Esophagus muscularis mucosa (tissue), 4 donors: ENCODE measurements at regions not wholly inside any gene's neighbourhood (a gene's known extent, or its start where the extent isn't known, plus 50 kb on each side); places are given as distances from the start of the nearest gene placed in this dataset.

Experiments used
- DNase-seq: peaks from one replicate; pipeline ENCODE4 v3.0.0-alpha.2; 2017; ENCODE audit errors: extremely low spot score
- H3K27ac ChIP-seq, 4 donors: fragments of 200-600 bp; sonication (generic); replicated peaks in 1 of 4; 1 replicate in 3 of 4; 2 replicates in 1 of 4; pipeline ENCODE4 v1.5.1; 2016 to 2019; ENCODE audit warnings: mild to moderate bottlenecking in 1 of 4
- H3K27me3 ChIP-seq, 4 donors: fragments of 200-600 bp; sonication (generic); one replicate each; pipeline versions ENCODE4 v1.5.1 to v1.6.0; 2016 to 2019
- H3K36me3 ChIP-seq, 4 donors: fragments of 200-600 bp; sonication (generic); one replicate each; pipeline ENCODE4 v1.5.1; 2016 to 2019
- H3K4me1 ChIP-seq, 4 donors: fragments of 200-600 bp; sonication (generic); one replicate each; pipeline ENCODE4 v1.5.1; 2016 to 2019
- H3K4me3 ChIP-seq, 4 donors: fragments of 200-600 bp; sonication (generic); 1 replicate in 2 of 4; 2 replicates in 2 of 4; pipeline ENCODE4 v1.5.1; 2016 to 2019; ENCODE audit warnings: mild to moderate bottlenecking in 4 of 4, moderate library complexity in 1 of 4
- H3K9me3 ChIP-seq, 4 donors: fragments of 200-600 bp; sonication (generic); 1 replicate in 3 of 4; 2 replicates in 1 of 4; pipeline ENCODE4 v1.5.1; 2016 to 2019
- EP300 ChIP-seq: sonication (generic); formaldehyde crosslinking; IDR thresholded peaks from one replicate; pipeline ENCODE4 v1.6.1; 2017; ENCODE audit warnings: antibody characterized with exemption
- POLR2A ChIP-seq: fragments of 450-650 bp; IDR thresholded peaks from one replicate; pipeline ENCODE4 v1.6.1; 2017; ENCODE audit warnings: antibody characterized with exemption, moderate library complexity, mild to moderate bottlenecking, low read depth
- POLR2AphosphoS5 ChIP-seq, 2 donors: sonication (generic); formaldehyde crosslinking; IDR thresholded peaks; one replicate each; pipeline ENCODE4 v1.6.1; 2017; ENCODE audit warnings: antibody characterized with exemption in 2 of 2
- WGBS: methylation state at CpG from one replicate; pipeline ENCODE4 v1.1.5; 2018; 5-methylcytosine and 5-hydroxymethylcytosine counted together
- intact Hi-C: fragments of 100-400 bp; cut with DNase I; formaldehyde crosslinking; loops from one replicate; pipeline ENCODE4 v1.15.1; 2023
- TF ChIP-seq, protein P1 (sequence below), 3 experiments: fragments of 200-600 bp in 2 of 3; fragments of 450-650 bp in 1 of 3; sonication (generic) in 2 of 3; IDR thresholded peaks; one replicate each; pipeline ENCODE4 v1.5.1; 2017 to 2019; ENCODE audit warnings: antibody characterized with exemption in 3 of 3, mild to moderate bottlenecking in 2 of 3, moderate library complexity in 1 of 3

DNA sequence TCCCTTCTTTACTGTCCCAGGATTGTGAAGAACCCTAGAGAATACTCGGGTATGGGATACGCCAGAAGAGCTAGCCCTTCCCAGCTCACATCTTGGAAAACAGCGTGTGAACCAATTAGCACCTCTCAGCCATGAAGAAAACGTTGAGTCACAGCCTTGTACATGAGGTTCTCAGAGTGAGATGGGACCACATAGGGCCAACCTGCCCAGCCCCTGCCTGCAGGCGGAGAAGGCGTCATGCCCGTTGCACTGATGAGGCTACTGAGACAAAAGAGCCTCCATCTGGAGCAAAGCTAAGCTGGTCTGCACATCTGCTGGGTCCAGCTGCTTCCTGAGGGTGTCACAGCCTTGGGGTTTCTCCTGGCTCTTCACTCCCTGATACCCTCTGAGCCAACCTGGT, 92.2 kb downstream of the LBH start:
- TF ChIP-seq POLR2A (no peak), EP300 (no peak), POLR2AphosphoS5 (IDR thresholded peaks at IDR 0.05) (no peak)
- TF ChIP-seq, protein P1, sequence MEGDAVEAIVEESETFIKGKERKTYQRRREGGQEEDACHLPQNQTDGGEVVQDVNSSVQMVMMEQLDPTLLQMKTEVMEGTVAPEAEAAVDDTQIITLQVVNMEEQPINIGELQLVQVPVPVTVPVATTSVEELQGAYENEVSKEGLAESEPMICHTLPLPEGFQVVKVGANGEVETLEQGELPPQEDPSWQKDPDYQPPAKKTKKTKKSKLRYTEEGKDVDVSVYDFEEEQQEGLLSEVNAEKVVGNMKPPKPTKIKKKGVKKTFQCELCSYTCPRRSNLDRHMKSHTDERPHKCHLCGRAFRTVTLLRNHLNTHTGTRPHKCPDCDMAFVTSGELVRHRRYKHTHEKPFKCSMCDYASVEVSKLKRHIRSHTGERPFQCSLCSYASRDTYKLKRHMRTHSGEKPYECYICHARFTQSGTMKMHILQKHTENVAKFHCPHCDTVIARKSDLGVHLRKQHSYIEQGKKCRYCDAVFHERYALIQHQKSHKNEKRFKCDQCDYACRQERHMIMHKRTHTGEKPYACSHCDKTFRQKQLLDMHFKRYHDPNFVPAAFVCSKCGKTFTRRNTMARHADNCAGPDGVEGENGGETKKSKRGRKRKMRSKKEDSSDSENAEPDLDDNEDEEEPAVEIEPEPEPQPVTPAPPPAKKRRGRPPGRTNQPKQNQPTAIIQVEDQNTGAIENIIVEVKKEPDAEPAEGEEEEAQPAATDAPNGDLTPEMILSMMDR (IDR thresholded peaks at IDR 0.05): no peak
- WGBS: 92% methylated on average over 2 of the region's 7 CpGs

DNA sequence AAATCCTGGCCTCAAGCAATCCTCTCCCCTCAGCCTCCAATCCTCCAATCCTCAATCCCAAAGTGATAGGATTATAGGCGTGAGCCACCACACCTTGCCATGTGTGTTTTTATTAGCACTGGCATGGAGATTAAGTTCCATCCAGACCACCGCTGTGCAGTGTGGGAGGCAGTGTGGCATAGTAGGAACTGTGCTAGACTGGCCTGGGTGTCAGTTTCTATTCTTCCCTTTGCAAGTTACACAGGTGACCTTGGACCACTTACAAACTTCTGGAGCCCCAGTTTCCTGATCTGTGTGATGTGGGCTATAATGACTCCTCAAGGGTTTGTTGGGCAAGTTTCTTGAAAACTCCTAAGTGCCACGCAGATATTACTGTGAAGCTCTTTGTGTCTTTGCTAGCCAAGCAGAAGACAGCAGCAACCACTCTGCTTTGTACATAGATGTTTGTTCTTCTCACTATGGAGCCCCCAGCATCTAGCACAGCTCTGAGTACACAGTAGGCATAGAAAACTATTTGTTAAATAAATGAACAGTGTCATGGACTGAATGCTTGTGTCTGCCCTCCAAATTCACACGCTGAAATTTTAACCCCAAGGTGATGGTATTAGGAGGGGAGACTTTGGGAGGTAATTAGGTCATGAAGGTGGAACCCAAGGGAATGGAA, 93.0 kb downstream of the LBH start:
- no peak for DNase-seq
- Histone ChIP-seq H3K9me3 (no peaks in the 10 kb centered on the region), H3K4me1 (peaks cover 0 to 6% (median 1%) of the 10 kb centered on the region in 4 donors), H3K4me3 (no peak overlapping the region), H3K27me3 (no peaks in the 10 kb centered on the region), H3K27ac (no peak overlapping the region), H3K36me3 (no peaks in the 10 kb centered on the region)
- intact Hi-C loops: no loop called here
- WGBS: 94% methylated on average over 4 of the region's 4 CpGs
- no peak for TF ChIP-seq POLR2A

More for the DNA sequence above, 92.2 kb downstream of the LBH start:
- intact Hi-C loops: no loop called here
- Histone ChIP-seq H3K9me3 (no peaks in the 10 kb centered on the region), H3K27me3 (no peaks in the 10 kb centered on the region), H3K4me3 (no peak overlapping the region), H3K36me3 (no peaks in the 10 kb centered on the region), H3K4me1 (peaks cover 0 to 12% (median 1%) of the 10 kb centered on the region in 4 donors), H3K27ac (no peak overlapping the region)
- DNase-seq: no peak

DNA sequence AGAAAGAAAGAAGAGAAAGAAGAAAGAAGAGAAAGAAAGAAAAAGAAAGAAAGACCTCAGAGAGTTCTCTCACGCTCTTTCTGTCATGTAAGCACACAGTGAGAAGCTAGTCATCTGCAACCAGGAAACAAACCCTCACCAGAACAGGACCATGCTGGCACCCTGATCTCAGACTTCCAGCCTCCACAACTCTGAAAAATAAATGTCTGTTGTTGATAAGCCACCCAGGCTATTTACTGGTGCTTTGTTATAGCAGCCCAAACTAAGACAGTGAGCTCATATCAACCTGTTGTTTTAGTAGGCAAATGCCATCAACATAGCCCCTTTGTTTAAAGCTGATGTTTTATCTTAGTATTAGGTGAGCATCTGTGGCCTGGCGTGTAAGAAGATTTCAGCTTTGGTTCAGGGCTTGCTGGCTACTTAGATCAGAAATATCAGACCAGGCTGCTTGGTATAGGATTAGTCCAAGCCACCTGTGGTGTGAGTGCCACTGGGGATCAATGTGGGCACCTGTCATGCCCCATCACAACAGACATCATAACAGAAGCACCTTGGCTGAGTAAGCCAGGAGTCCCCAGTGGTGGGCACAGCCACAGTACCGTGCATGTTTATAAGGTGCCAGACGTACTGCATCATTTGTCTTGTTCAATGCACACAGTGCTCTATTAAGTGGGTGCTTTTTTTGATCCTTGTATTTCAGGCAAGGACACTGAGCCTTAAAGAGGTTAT, 94.4 kb downstream of the LBH start:
- H3K9me3 ChIP-seq: no peaks in the 10 kb centered on the region
- no peak overlapping the region for H3K27ac ChIP-seq
- DNase-seq: no peak
- H3K36me3 ChIP-seq: no peaks in the 10 kb centered on the region
- peaks cover 0 to 6% (median 1%) of the 10 kb centered on the region in 4 donors for H3K4me1 ChIP-seq
- H3K4me3 ChIP-seq: no peak overlapping the region
- no peaks in the 10 kb centered on the region for H3K27me3 ChIP-seq
- TF ChIP-seq, protein P1 (IDR thresholded peaks at IDR 0.05): no peak
- TF ChIP-seq EP300: no peak
- no peak for TF ChIP-seq POLR2A
- TF ChIP-seq POLR2AphosphoS5 (IDR thresholded peaks at IDR 0.05): no peak
- intact Hi-C loops: no loop called here
- 90% methylated on average over 4 of the region's 4 CpGs for WGBS

DNA sequence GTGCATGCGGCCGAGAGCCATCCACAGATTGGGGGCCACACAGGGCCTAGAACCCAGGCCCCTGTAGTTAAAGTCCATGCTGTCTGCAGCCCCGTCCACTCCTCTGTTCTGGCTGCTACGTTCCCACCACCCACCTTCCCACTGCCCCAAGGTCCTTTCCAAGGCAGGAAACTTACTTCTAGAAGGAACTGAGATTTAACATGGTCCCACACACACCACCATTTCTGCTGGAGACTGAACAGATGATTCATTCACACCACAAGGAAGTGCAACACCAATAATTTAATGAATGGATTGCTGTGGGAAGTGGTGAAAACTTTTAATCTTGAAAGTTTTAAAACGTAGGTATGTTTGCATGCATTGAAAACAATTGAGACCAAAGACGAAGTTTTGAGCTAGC, 95.2 kb downstream of the LBH start:
- TF ChIP-seq EP300 (no peak), POLR2A (no peak), POLR2AphosphoS5 (IDR thresholded peaks at IDR 0.05) (no peak)
- TF ChIP-seq, protein P1 (IDR thresholded peaks at IDR 0.05): no peak
- Histone ChIP-seq H3K27me3 (no peaks in the 10 kb centered on the region), H3K36me3 (no peaks in the 10 kb centered on the region), H3K27ac (no peak overlapping the region), H3K4me3 (no peak overlapping the region), H3K9me3 (no peaks in the 10 kb centered on the region), H3K4me1 (peaks cover 0 to 3% (median 0%) of the 10 kb centered on the region in 4 donors)
- intact Hi-C loops: no loop called here
- DNase-seq: no peak
- WGBS: 92% methylated on average over 6 of the region's 6 CpGs

DNA sequence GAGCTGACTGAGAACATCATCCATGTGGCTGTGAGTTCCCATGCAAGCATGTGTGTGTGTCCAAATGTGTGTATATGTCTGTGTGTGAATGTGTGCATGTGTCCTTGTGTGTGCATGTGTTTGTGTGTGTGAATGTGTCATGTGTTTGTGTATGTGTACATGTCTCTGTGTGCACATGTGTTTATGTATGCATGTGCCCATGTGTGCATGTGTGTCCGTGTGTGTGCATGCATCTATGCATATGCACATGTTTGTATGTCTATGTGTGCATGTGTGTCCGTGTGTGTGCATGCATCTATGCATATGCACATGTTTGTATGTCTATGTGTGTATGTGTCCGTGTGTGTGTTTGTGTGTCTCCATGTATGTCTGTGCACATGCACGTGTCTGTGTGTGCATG, 99.7 kb downstream of the LBH start:
- no peak overlapping the region for H3K4me3 ChIP-seq
- H3K27ac ChIP-seq: no peak overlapping the region
- TF ChIP-seq, protein P1 (IDR thresholded peaks at IDR 0.05): no peak
- TF ChIP-seq EP300 (no peak), POLR2AphosphoS5 (IDR thresholded peaks at IDR 0.05) (no peak), POLR2A (no peak)
- WGBS: 89% methylated on average over 4 of the region's 4 CpGs
- intact Hi-C loops: no loop called here
- H3K36me3 ChIP-seq: no peaks in the 10 kb centered on the region
- no peaks in the 10 kb centered on the region for H3K27me3 ChIP-seq
- H3K9me3 ChIP-seq: no peaks in the 10 kb centered on the region
- no peak for DNase-seq
- H3K4me1 ChIP-seq: peaks cover 9 to 19% (median 12%) of the 10 kb centered on the region in 4 donors
